GDM1 (cell line): ENCODE measurements at regions not wholly inside any gene's neighbourhood (a gene's known extent, or its start where the extent isn't known, plus 50 kb on each side); places are given as distances from the start of the nearest gene placed in this dataset.

Experiments
- DNase-seq: peaks from one replicate; lab custom pipeline; 2025; lab: John Stamatoyannopoulos, UW

DNA sequence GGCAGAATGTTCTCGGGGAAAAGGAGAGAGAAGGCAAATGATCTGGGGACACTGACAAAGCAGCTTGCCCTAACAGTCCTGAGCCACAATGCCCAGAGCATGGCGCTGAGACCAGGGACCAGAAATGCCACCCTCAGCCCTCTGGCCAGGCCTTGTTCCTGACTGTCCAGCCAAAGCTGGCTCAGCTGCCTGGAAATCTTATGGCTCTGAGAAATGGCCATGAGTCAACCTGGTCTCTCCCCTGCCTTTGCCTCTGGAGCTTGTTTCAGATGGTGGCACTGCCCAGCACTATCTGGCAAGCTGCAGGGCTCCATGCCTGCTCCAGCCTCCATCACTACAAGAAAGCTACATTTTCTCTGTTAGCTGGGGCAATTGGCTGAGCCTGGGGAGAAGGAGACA lies 90.5 kb upstream of the PLXNA4 start:
- DNase-seq, result no peak

DNA sequence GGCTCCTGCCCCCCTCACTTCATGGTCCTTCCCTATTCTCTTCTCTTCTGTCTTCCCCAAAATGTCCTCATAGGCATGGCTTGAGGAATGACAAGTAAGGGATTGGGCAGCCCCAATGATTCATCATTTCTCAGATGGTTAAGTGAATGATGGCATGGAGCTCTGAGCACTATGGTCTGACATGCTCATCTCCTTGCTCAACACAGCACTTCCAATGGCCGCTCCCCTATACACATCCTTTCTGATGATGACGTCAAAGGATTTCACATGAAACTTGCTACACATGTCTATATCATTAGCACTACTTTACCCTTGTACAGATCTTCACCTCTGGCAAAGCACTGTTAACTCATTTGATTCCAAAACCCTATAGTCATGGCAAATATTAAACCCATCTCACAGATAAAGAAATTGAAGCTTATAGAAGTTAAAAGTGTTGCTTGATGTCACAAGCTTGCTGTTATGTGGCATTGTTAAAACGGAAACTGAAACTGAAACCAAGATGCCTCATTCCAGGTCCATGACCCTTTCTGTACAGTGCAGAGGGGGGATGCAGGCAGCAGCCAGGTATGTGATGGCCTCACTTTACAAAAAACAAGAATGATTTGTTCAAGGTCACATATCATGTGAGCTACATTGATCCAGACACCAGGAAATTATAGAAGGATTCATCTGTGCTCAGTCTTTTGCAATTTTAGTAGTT lies 90.0 kb upstream of the PLXNA4 start:
- no peak for DNase-seq

DNA sequence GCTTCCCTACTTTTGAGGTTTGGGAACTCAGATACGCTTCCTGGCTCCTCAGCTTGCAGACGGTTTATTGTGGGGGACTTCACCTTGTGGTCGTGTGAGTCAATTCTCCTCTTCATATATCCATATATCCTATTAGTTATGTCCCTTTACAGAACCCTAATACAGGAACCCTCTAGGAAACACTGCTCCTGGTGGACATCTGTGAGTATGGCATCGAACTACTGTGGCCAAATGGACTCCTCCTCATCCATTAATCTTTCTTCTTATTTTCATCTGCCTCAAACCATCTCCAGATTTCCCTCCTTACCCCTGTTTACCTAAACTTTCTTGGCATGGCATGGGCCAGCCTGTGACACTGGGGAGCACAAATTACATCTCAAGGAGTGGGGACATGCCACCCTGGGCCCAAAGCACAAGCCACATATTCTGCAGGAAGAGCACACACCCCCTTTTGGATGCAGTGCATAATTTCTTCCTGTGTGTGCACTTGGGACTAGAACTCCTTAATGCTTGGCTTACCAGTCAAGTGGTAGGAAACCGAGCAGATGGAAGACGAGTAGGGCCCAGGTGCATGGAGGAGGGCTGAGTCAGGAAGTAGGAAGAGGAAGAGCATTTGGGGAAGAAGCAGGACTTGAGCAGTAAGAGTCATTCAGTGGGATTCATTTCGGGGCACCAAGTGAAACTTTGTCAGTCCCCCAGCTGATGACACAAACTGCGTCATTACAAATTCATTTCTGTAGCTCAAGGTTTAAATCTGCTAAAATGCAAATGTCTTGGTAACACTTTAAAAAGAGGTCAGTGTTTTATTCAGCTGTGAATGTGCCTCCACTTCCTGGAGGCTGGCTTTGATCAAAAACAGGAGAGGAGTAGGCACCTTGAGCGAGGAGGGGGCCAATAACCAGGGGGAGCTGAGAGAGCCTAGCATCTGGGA lies 80.8 kb upstream of the PLXNA4 start:
- DNase-seq, result peak; percentile 42

DNA sequence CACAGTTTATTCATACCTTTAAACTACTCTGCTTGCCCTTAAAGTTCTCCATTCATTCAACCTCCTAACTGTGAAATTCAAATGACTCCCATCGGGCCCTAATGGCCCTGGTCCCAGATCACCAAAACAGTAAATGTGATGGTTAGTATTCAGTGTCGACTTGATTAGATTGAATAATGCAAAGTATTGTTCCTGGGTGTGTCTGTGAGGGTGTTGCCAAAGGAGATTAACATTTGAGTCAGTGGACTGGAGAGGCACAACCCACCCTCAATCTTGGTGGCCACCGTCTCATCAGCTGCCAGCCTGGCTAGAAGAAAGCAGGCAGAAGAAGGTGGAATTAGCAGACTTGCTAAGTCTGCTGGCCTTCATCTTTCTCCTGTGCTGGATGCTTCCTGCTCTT lies 80.1 kb upstream of the PLXNA4 start:
- DNase-seq, result no peak

DNA sequence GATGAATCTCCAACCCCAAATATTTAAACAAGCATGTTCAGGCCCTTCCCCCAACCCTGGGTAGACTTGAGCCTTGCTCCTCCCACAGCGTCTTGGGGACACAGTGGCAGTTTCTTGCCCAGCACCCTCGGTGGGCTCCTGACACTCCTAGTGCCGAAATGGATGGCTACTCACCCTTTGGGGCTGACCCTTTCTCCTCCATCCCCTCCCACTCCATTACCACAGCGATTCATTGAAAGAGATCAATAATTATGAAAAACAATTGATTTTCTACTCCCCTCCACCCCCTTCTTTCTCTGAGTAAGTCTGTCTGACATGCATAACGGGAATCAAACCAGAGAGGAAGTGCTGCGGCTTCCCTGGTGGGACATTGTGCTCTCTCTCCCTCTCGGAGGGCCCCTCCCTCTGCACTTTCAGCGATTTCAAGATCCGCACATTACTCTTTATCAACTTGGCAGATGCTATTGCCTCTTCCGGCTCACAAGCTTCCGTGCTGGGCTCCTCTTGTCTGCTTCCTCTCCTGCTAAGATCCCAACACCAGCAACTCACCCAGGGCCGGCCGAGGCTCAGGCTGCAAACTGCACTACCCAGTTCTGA lies 79.0 kb upstream of the PLXNA4 start:
- DNase-seq, result peak; percentile 97

DNA sequence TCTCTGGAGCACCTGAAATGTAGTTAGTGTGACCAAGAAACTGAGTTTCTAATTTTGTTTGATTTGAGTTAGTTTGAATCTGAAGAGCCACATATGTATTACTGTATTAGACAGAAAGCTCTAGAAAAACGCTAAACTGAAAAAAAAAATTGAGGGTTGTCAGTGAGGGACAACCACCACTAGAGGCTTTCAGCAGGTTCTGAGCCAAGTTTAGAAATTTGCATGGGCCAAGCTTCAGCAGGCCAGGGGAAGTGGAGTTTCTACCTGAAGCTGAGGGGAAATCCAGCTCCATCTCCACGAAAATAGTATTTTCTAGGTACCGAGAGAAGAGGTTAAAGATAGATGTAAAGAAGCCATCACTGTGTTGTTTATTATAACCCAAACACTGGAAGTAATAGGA lies 77.9 kb upstream of the PLXNA4 start:
- DNase-seq, result peak; percentile 17

DNA sequence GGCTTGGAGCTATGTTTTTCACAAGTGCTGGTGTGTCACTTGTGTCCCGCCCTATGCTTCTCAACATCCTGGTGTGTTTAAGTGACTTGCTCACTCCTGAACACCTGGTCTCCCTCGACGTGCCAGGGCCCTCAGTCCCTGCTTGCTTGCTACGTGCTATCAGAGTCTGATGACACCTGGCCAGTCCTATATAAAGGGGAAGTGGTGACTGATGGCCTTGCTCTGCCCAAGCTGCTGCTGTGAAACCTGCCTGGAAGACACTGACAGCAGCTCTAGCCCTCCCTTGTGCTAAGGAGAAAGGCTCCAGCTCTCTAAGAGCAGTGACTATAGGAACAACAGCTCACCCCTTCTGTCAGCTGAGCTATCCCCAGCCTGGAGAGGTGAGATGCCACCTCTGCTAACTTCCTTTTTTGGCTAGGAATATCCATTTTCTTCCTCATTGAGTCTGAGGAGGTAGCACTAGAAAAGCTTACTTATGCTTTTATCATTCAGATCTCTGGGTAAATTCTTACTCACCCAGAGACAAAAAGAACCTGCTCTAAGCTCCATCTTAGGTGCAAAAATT lies 77.2 kb upstream of the PLXNA4 start:
- peak; percentile 35 for DNase-seq

DNA sequence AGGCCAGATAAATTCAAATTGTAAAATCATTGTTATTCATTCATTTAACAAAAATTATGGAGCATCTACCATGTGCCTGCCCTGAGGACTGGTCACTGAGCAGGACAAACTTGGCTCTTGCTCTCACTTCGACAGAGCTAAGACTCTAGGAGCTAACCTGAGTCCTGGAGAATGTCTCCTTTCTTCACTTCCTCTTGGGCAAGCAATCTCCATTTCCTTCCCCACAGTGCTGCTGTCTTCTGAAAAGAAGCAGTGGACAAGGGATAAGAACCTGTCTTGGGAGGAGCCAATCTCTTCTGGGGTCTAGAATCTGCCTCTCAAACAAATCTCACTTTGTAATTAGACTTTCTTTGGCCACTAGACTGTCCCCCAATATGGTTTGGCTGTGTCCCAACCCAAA lies 76.2 kb upstream of the PLXNA4 start:
- DNase-seq, result no peak

DNA sequence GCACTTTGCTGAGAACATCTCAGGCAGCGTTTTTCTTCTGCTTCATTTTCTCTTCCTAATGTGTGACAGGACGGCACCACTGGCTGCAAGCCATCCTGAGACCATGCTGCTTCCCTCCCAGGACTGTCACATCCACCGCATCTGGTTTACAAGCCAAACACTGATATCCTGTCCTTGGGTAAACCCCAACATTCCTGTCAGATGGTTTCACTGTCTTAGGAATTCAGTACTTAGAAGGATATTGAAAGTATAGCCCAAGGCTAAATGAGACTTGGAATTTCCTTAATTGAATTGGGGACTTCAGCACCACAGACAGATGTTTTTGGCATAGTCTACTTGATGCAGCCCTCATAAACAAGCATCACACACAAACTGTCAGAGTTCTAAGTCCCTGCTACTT lies 74.2 kb upstream of the PLXNA4 start:
- DNase-seq, result no peak

DNA sequence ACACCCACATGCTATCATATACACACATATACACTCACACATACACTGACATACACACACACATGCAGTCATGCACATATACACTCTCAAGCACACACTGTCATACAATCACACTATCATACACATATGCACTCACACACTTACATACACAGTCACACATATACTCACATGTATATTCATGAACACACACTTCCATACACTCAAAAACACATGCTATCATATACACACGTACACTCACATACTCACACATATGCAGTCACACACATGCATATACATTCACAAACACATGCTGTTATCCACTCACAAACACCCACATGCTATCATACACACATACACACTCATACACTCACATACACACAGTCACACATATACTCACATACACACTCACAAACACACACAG lies 71.0 kb upstream of the PLXNA4 start:
- no peak for DNase-seq

DNA sequence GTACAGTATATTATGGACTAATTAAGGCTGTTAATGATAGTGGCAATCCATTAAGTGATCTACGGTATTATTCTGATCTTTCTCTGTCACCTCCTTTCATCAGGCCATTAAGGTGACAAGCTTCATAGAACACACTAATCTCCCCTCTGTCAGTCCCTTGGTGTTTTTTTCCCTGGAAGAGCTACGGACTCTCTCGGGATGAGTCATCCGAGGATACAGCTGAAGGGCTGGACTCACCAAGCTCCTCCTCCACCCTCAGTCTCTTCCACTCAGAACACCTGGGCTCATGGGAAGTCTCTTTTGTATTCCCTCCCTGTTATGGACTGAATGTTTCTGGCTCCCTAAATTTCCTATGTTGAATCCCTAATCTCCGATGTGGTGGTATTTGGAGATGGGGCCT lies 69.8 kb upstream of the PLXNA4 start:
- no peak for DNase-seq

DNA sequence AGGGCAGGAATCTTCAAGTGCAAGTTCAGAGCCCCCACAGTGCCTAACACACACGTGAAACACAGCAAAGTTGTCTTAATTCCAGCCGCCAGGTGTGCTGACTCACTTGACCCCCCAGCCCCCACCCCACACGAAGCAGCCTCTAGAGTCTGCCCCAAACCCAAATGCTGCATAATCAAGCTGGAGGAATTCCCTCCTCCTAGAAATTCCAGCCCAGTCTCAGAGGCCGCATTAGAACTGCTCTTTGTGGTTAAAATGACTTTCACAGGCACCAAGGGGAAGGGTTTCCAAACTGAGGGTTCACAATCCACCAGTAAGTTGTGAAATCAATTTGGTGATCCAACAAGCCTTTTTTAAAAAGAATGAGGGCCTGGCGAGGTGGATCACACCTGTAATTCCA lies 67.0 kb upstream of the PLXNA4 start:
- no peak for DNase-seq

DNA sequence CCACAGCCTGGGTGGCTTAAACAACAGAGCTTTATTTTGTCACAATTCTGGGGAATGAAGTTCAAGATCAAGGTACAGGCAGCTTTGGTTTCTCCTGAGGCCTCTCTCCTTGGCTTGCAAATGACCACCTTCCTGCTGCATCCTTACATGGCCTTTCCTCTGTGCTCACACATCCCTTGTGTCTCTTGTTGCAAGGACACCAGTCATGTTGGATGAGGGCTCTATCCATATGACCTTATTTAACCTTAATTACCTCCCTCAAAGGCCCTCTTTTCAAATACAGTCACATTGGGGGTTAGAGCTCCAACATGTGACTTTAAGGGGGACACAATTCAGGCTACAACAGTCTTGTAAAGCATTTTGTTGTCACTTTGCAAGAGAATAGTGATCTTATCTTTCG lies 65.0 kb upstream of the PLXNA4 start:
- no peak for DNase-seq

DNA sequence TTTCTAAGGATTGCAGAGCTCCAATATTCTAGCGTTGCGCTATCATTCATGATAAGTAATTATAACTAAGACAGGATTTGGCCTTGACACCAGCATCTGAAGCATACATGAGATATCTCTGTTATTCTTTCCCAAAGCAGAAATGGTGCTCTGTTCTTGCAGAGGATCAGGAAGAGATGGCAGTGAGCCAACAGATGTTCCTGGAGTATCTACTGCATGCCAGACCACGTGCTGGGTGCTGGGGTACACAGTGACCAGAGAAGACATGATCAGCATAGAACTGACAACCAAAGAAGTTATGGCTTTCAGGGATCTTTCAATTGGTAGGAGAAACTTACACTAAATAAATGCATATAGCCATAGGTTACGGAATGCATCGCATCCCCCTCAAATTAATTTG lies 63.7 kb upstream of the PLXNA4 start:
- no peak for DNase-seq

DNA sequence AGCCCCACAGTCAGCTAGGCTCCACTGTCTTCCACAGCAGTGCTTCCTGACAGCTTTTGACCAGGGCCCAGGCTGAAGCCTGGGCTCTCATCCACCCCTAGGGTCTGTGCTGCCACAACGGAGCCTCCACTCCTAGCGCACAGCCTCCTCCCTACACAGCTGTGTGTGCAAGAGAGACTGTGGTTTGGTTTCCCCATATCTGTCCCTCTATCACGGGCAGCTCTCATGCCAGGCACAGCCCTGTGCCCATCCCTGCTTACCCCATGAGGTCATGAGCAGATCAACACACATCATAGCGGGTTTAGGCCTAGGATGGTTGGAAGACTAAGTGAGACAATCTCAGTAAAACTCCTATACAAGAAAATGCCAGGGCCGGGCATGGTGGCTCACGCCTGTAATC lies 61.7 kb upstream of the PLXNA4 start:
- no peak for DNase-seq

DNA sequence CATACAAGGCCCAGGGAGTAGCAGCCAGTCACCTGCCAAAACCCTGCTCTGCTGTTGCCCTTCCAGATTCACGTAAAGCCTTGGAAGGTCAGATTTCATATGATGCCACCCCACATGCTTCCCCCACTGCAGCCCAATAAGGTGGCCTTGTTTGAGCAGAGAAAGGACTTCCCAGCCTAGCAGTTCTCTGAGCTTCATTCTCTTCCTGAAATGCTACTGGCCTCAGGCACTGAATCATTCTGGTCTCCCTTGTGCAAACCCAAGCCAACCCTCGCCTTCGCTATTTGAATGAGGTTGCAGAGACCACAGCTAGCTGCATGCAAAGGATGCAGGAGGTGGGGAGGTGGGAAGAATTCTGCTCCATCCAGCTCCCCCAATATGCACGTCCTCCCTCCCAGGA lies 60.3 kb upstream of the PLXNA4 start:
- DNase-seq, result no peak

DNA sequence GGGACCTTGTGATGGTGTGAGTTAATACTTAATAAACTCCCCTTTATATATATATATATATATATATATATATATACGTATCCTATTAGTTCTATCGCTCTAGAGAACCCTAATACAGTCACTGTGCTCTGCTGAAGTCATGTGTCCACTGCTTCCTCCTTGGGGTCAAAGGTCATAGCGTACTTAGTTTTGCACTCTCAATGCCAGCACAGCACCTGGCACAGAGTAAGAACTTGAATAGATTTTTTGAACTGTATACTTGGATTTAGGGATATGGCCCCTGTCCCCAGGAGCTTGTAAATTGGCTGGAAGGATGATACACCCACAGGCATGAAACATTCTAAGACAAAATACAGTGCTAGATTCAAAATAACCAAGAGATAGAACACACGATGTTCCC lies 58.9 kb upstream of the PLXNA4 start:
- DNase-seq, result no peak

DNA sequence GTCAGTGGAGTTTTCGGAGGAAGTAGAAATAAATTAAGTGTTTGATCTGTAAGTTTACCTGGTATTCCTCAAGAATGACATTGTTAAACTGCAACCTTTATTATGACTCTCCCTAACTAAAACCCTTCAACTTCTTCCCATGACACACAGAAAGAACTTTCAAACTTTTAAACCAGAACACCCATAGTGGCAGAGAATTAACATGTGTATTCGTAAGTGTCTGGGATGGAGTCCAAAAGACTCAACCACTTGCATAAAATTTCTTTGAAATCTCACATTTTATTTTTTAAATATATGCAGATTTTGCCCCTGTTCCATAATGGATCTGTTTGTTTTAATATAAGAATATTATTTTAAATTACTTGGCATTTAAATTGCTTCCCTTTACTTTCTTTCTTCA lies 54.6 kb upstream of the PLXNA4 start:
- DNase-seq, result no peak
